ENCODE measurements at regions not wholly inside any gene's neighbourhood (a gene's known extent, or its start where the extent isn't known, plus 50 kb on each side); places are given as distances from the start of the nearest gene placed in this dataset.

- no peak for TF ChIP-seq POLR2AphosphoS5 (IDR thresholded peaks at IDR 0.05; ENCODE audit: low read depth, low read length)
- TF ChIP-seq TAF1 (IDR thresholded peaks at IDR 0.05; ENCODE audit: borderline replicate concordance, insufficient read depth, low read length), result no peak
- no peak for TF ChIP-seq REST (IDR thresholded peaks at IDR 0.05; ENCODE audit: insufficient read depth in 1 of 2, low read depth in 2 of 2, low read length in 2 of 2)
Observed at GRCh38 chr2:16279641-16280040, 339.3 kb downstream of the MYCN start.
